ENCODE measurements at regions not wholly inside any gene's neighbourhood (a gene's known extent, or its start where the extent isn't known, plus 50 kb on each side); places are given as distances from the start of the nearest gene placed in this dataset.
"Not testable (repeated sequence)": the region's sequence is repeated elsewhere in the genome, so short reads cannot be mapped to it uniquely, and the experiment has no call there.

GRCh38 chr2:142415461-142415860, 284.6 kb upstream of the LRP1B start:
- Histone ChIP-seq H3K4me3 (no peak overlapping the region), H3K36me3 (ENCODE audit: control insufficient read depth in 4 of 4, insufficient read depth in 4 of 4, low read length in 4 of 4) (no peaks in the 10 kb centered on the region), H3K27me3 (ENCODE audit: control insufficient read depth in 3 of 3, insufficient read depth in 3 of 3, low read length in 2 of 3) (no peaks in the 10 kb centered on the region), H3K9ac (ENCODE audit: insufficient read depth in 1 of 2, low read length in 2 of 2) (no peak overlapping the region), H3K9me3 (ENCODE audit: control insufficient read depth in 4 of 4, insufficient read depth in 3 of 4, low read length in 3 of 4) (no peaks in the 10 kb centered on the region), H3K27ac (ENCODE audit: low read depth in 1 of 2, low read length in 1 of 2) (no peak overlapping the region), H3K4me1 (ENCODE audit: control insufficient read depth in 5 of 5, insufficient read depth in 5 of 5, low read length in 5 of 5) (peaks cover 0 to 3% (median 0%) of the 10 kb centered on the region in 5 donors)
- no peak for TF ChIP-seq CTCF (IDR thresholded peaks at IDR 0.05; ENCODE audit: control extremely low read depth, extremely low read depth)
- ATAC-seq (ENCODE audit: insufficient read depth, low FRiP score) (no peak), DNase-seq (no peak)
- 76 to 80% methylated on average over 3 of the region's 3 CpGs for WGBS, 2 donors

- Histone ChIP-seq H3K36me3 (ENCODE audit: control insufficient read depth in 4 of 4, insufficient read depth in 4 of 4, low read length in 4 of 4) (no peaks in the 10 kb centered on the region), H3K4me3 (no peak overlapping the region), H3K27me3 (ENCODE audit: control insufficient read depth in 3 of 3, insufficient read depth in 3 of 3, low read length in 2 of 3) (no peaks in the 10 kb centered on the region), H3K4me1 (ENCODE audit: control insufficient read depth in 5 of 5, insufficient read depth in 5 of 5, low read length in 5 of 5) (no peaks in the 10 kb centered on the region), H3K9ac (ENCODE audit: insufficient read depth in 1 of 2, low read length in 2 of 2) (no peak overlapping the region), H3K9me3 (ENCODE audit: control insufficient read depth in 4 of 4, insufficient read depth in 3 of 4, low read length in 3 of 4) (peaks cover 0 to 25% (median 10%) of the 10 kb centered on the region in 4 donors), H3K27ac (ENCODE audit: low read depth in 1 of 2, low read length in 1 of 2) (no peak overlapping the region)
- no peak for TF ChIP-seq CTCF (IDR thresholded peaks at IDR 0.05; ENCODE audit: control extremely low read depth, extremely low read depth)
- ATAC-seq (ENCODE audit: insufficient read depth, low FRiP score) (no peak), DNase-seq (no peak)
- WGBS, 2 donors: 82 to 100% methylated on average over 1 of the region's 1 CpG
Observed at GRCh38 chr2:142398212-142398611, 267.4 kb upstream of the LRP1B start.

- ATAC-seq (ENCODE audit: insufficient read depth, low FRiP score): no peak
- H3K27ac ChIP-seq (ENCODE audit: low read depth in 1 of 2, low read length in 1 of 2): no peak overlapping the region
- TF ChIP-seq CTCF (IDR thresholded peaks at IDR 0.05; ENCODE audit: control extremely low read depth, extremely low read depth): no peak
- peaks cover 0 to 13% (median 4%) of the 10 kb centered on the region in 4 donors for H3K9me3 ChIP-seq (ENCODE audit: control insufficient read depth in 4 of 4, insufficient read depth in 3 of 4, low read length in 3 of 4)
- 75 to 76% methylated on average over 1 of the region's 1 CpG for WGBS, 2 donors
- H3K4me1 ChIP-seq (ENCODE audit: control insufficient read depth in 5 of 5, insufficient read depth in 5 of 5, low read length in 5 of 5): no peaks in the 10 kb centered on the region
- no peak overlapping the region for H3K9ac ChIP-seq (ENCODE audit: insufficient read depth in 1 of 2, low read length in 2 of 2)
- H3K27me3 ChIP-seq (ENCODE audit: control insufficient read depth in 3 of 3, insufficient read depth in 3 of 3, low read length in 2 of 3): no peaks in the 10 kb centered on the region
- no peaks in the 10 kb centered on the region for H3K36me3 ChIP-seq (ENCODE audit: control insufficient read depth in 4 of 4, insufficient read depth in 4 of 4, low read length in 4 of 4)
- DNase-seq: no peak
- no peak overlapping the region for H3K4me3 ChIP-seq
Observed at GRCh38 chr2:142395291-142395690, 264.5 kb upstream of the LRP1B start.

- no peak for ATAC-seq (ENCODE audit: insufficient read depth, low FRiP score)
- H3K27me3 ChIP-seq (ENCODE audit: control insufficient read depth in 3 of 3, insufficient read depth in 3 of 3, low read length in 2 of 3): no peaks in the 10 kb centered on the region
- no peaks in the 10 kb centered on the region for H3K4me1 ChIP-seq (ENCODE audit: control insufficient read depth in 5 of 5, insufficient read depth in 5 of 5, low read length in 5 of 5)
Observed at GRCh38 chr2:142380372-142380771, 249.6 kb upstream of the LRP1B start.

GRCh38 chr2:142362069-142362468, 231.3 kb upstream of the LRP1B start:
- not testable (repeated sequence) for ATAC-seq (ENCODE audit: insufficient read depth, low FRiP score); H3K27me3 ChIP-seq (ENCODE audit: control insufficient read depth in 3 of 3, insufficient read depth in 3 of 3, low read length in 2 of 3); H3K9ac ChIP-seq (ENCODE audit: insufficient read depth in 1 of 2, low read length in 2 of 2); H3K27ac ChIP-seq (ENCODE audit: low read depth in 1 of 2, low read length in 1 of 2); H3K36me3 ChIP-seq (ENCODE audit: control insufficient read depth in 4 of 4, insufficient read depth in 4 of 4, low read length in 4 of 4); H3K4me3 ChIP-seq; DNase-seq; H3K9me3 ChIP-seq (ENCODE audit: control insufficient read depth in 4 of 4, insufficient read depth in 3 of 4, low read length in 3 of 4); H3K4me1 ChIP-seq (ENCODE audit: control insufficient read depth in 5 of 5, insufficient read depth in 5 of 5, low read length in 5 of 5)
- WGBS, 2 donors: 95 to 96% methylated on average over 7 of the region's 7 CpGs

More at GRCh38 chr2:142380372-142380771, 249.6 kb upstream of the LRP1B start:
- no peak for TF ChIP-seq CTCF (IDR thresholded peaks at IDR 0.05; ENCODE audit: control extremely low read depth, extremely low read depth)
- Histone ChIP-seq H3K27ac (ENCODE audit: low read depth in 1 of 2, low read length in 1 of 2) (no peak overlapping the region), H3K9me3 (ENCODE audit: control insufficient read depth in 4 of 4, insufficient read depth in 3 of 4, low read length in 3 of 4) (no peaks in the 10 kb centered on the region), H3K9ac (ENCODE audit: insufficient read depth in 1 of 2, low read length in 2 of 2) (no peak overlapping the region), H3K4me3 (no peak overlapping the region), H3K36me3 (ENCODE audit: control insufficient read depth in 4 of 4, insufficient read depth in 4 of 4, low read length in 4 of 4) (no peaks in the 10 kb centered on the region)
- DNase-seq: no peak
